IMR-90 (cell line): ENCODE measurements at regions not wholly inside any gene's neighbourhood (a gene's known extent, or its start where the extent isn't known, plus 50 kb on each side); places are given as distances from the start of the nearest gene placed in this dataset.

Experiments
- ATAC-seq: fragments of 200-7000 bp; cut with Tn5 transposase; 2 replicates; pipeline ENCODE4 v1.9.1; 2020; ENCODE audit warnings: low read depth, mild to moderate bottlenecking, moderate library complexity
- BruUV-seq: library from RNA; stranded (reverse); fragments of 400-500 nt; replicated peaks from 2 replicates; lab custom pipeline; 2021; lab: Mats Ljungman, UMichigan
- CTCF ChIA-PET: fragments of 300-600 bp; formaldehyde crosslinking; extraction: SDS; loops from one replicate; lab custom pipeline; 2021; ENCODE audit warnings: antibody characterized with exemption; lab: Yijun Ruan, JAX
- POLR2A ChIA-PET: fragments of 300-600 bp; sonication (Branson Sonifier 250); formaldehyde crosslinking; loops from one replicate; lab custom pipeline; 2022; ENCODE audit warnings: antibody characterized with exemption; ENCODE audit not compliant: unreplicated experiment; lab: Charles Lee
- DNase-seq: peaks from one replicate; pipeline ENCODE4 v3.0.0; 2013
- H2AFZ ChIP-seq: replicated peaks from 2 replicates; pipeline ENCODE3; 2013; ENCODE audit warnings: low read length, mild to moderate bottlenecking; ENCODE audit not compliant: poor library complexity
- H2AK5ac ChIP-seq: 2 replicates; pipeline ENCODE4 v1.6.1; 2013; ENCODE audit warnings: low read depth, low read length, inconsistent platforms
- H2AK9ac ChIP-seq: replicated peaks from 2 replicates; pipeline ENCODE3; 2013; ENCODE audit warnings: mild to moderate bottlenecking, low read depth, low read length, moderate library complexity; ENCODE audit not compliant: poor library complexity
- H2BK120ac ChIP-seq: 2 replicates; pipeline ENCODE4 v1.6.1; 2013; ENCODE audit warnings: low read depth, low read length, inconsistent platforms
- H2BK15ac ChIP-seq: 3 replicates; pipeline ENCODE4 v1.6.1; 2013; ENCODE audit warnings: low read depth, low read length, inconsistent platforms
- H2BK20ac ChIP-seq: 2 replicates; pipeline ENCODE4 v1.6.1; 2013; ENCODE audit warnings: low read depth, mild to moderate bottlenecking, inconsistent platforms, low read length, moderate library complexity
- H2BK5ac ChIP-seq: 2 replicates; pipeline ENCODE4 v1.6.1; 2013; ENCODE audit warnings: mild to moderate bottlenecking, low read depth, low read length, inconsistent platforms; ENCODE audit not compliant: poor library complexity, severe bottlenecking
- H3K14ac ChIP-seq: replicated peaks from 2 replicates; pipeline ENCODE4 v1.6.1; 2013; ENCODE audit warnings: low read depth, low read length, inconsistent platforms
- H3K18ac ChIP-seq: 2 replicates; pipeline ENCODE4 v1.6.1; 2013; ENCODE audit warnings: low read depth, low read length, control low read depth
- H3K23ac ChIP-seq: 2 replicates; pipeline ENCODE4 v1.6.1; 2013; ENCODE audit warnings: low read depth, low read length, inconsistent platforms
- H3K27ac ChIP-seq: 2 replicates; pipeline ENCODE4 v1.5.1; 2013; ENCODE audit warnings: mild to moderate bottlenecking, control low read depth, low read length; ENCODE audit not compliant: insufficient read depth
- H3K27me3 ChIP-seq: 2 replicates; pipeline ENCODE4 v1.6.1; 2013; ENCODE audit warnings: low read length; ENCODE audit not compliant: control insufficient read depth, insufficient read depth
- H3K36me3 ChIP-seq: 2 replicates; pipeline ENCODE4 v1.6.1; 2013; ENCODE audit warnings: low read length, mixed read lengths; ENCODE audit not compliant: control insufficient read depth, insufficient read depth
- H3K4ac ChIP-seq: 2 replicates; pipeline ENCODE4 v1.6.1; 2013; ENCODE audit warnings: low read depth, low read length, inconsistent platforms
- H3K4me1 ChIP-seq: 2 replicates; pipeline ENCODE4 v1.6.1; 2013; ENCODE audit warnings: low read length, mixed read lengths; ENCODE audit not compliant: control insufficient read depth, insufficient read depth
- H3K4me2 ChIP-seq: 2 replicates; pipeline ENCODE4 v1.6.1; 2013; ENCODE audit warnings: low read depth, mild to moderate bottlenecking, control low read depth, low read length, moderate library complexity
- H3K4me3 ChIP-seq: 2 replicates; pipeline ENCODE4 v1.5.1; 2013; ENCODE audit warnings: low read depth, mild to moderate bottlenecking, control low read depth, low read length, moderate library complexity; ENCODE audit not compliant: insufficient read depth
- H3K56ac ChIP-seq: 2 replicates; pipeline ENCODE4 v1.6.1; 2013; ENCODE audit warnings: low read length, inconsistent platforms; ENCODE audit not compliant: insufficient read depth; ENCODE audit errors: extremely low read depth
- H3K79me1 ChIP-seq, 2 experiments: 2 replicates each; pipeline ENCODE4 v1.6.1; 2013; ENCODE audit warnings: low read length in 2 of 2, inconsistent platforms in 1 of 2, low read depth in 1 of 2
- H3K9ac ChIP-seq: 2 replicates; pipeline ENCODE4 v1.6.1; 2013; ENCODE audit warnings: low read depth, low read length, control low read depth
- H3K9me1 ChIP-seq: 2 replicates; pipeline ENCODE4 v1.6.1; 2013; ENCODE audit warnings: low read length, inconsistent platforms; ENCODE audit not compliant: insufficient read depth
- H3K9me3 ChIP-seq: 2 replicates; pipeline ENCODE4 v1.6.1; 2013; ENCODE audit warnings: low read length; ENCODE audit not compliant: control insufficient read depth, insufficient read depth
- H4K20me1 ChIP-seq: 2 replicates; pipeline ENCODE4 v1.6.1; 2013; ENCODE audit warnings: low read length, inconsistent platforms; ENCODE audit not compliant: insufficient read depth
- H4K5ac ChIP-seq: 2 replicates; pipeline ENCODE4 v1.6.1; 2013; ENCODE audit warnings: mild to moderate bottlenecking, low read depth, low read length, control low read depth
- H4K8ac ChIP-seq, 2 experiments: 2 replicates each; pipeline ENCODE4 v1.6.1; 2013; ENCODE audit warnings: low read depth in 2 of 2, low read length in 2 of 2, control low read depth in 1 of 2, inconsistent platforms in 1 of 2
- H4K91ac ChIP-seq: 2 replicates; pipeline ENCODE4 v1.6.1; 2013; ENCODE audit warnings: low read depth, low read length, inconsistent platforms; ENCODE audit not compliant: insufficient read depth
- BHLHE40 ChIP-seq: fragments of 150-350 bp; IDR thresholded peaks from 2 replicates; pipeline ENCODE4 v1.6.1; 2016; ENCODE audit warnings: mild to moderate bottlenecking, low read depth, low read length
- CEBPB ChIP-seq: IDR thresholded peaks from 2 replicates; pipeline ENCODE4 v1.6.1; 2012; ENCODE audit warnings: low read depth, low read length, improper control_type of control experiment
- CHD1 ChIP-seq: IDR thresholded peaks from 2 replicates; pipeline ENCODE4 v1.6.1; 2012; ENCODE audit warnings: low read depth, low read length, improper control_type of control experiment
- CTCF ChIP-seq: conservative IDR thresholded peaks from 2 replicates; pipeline ENCODE4 v1.5.1; 2012; ENCODE audit warnings: mild to moderate bottlenecking, low read depth, low read length, improper control_type of control experiment
- ELK1 ChIP-seq: fragments of 150-350 bp; IDR thresholded peaks from 2 replicates; pipeline ENCODE4 v1.6.1; 2016; ENCODE audit warnings: low read depth, mild to moderate bottlenecking, low read length, moderate library complexity, borderline replicate concordance
- FOS ChIP-seq: fragments of 150-350 bp; IDR thresholded peaks from 2 replicates; pipeline ENCODE4 v1.6.1; 2016; ENCODE audit warnings: low read depth, low read length
- MAFK ChIP-seq: IDR thresholded peaks from 2 replicates; pipeline ENCODE4 v1.6.1; 2012; ENCODE audit warnings: low read depth, low read length, improper control_type of control experiment
- MAZ ChIP-seq: IDR thresholded peaks from 2 replicates; pipeline ENCODE4 v1.6.1; 2012; ENCODE audit warnings: low read depth, mild to moderate bottlenecking, low read length, improper control_type of control experiment, moderate library complexity, borderline replicate concordance
- MXI1 ChIP-seq: IDR thresholded peaks from 2 replicates; pipeline ENCODE4 v1.6.1; 2012; ENCODE audit warnings: low read depth, mild to moderate bottlenecking, low read length, moderate library complexity, borderline replicate concordance
- NFE2L2 ChIP-seq: fragments of 150-350 bp; IDR thresholded peaks from 2 replicates; pipeline ENCODE4 v1.6.1; 2016; ENCODE audit warnings: low read depth, mild to moderate bottlenecking, low read length
- POLR2A ChIP-seq: IDR thresholded peaks from 2 replicates; pipeline ENCODE4 v1.6.1; 2012; ENCODE audit warnings: mild to moderate bottlenecking, low read depth, low read length
- RAD21 ChIP-seq: IDR thresholded peaks from 2 replicates; pipeline ENCODE4 v1.6.1; 2012; ENCODE audit warnings: low read length, improper control_type of control experiment
- RCOR1 ChIP-seq: IDR thresholded peaks from 2 replicates; pipeline ENCODE4 v1.6.1; 2012; ENCODE audit warnings: mild to moderate bottlenecking, low read length, improper control_type of control experiment; ENCODE audit not compliant: insufficient replicate concordance
- RFX5 ChIP-seq: IDR thresholded peaks from 2 replicates; pipeline ENCODE4 v1.8.0; 2012; ENCODE audit warnings: low read depth, mild to moderate bottlenecking, low read length, moderate library complexity
- SMC3 ChIP-seq: fragments of 150-350 bp; IDR thresholded peaks from 2 replicates; pipeline ENCODE4 v1.6.1; 2016; ENCODE audit warnings: low read depth, mild to moderate bottlenecking, antibody characterized with exemption, low read length, moderate library complexity
- USF2 ChIP-seq: fragments of 150-350 bp; IDR thresholded peaks from 2 replicates; pipeline ENCODE4 v1.6.1; 2017; ENCODE audit warnings: mild to moderate bottlenecking, antibody characterized with exemption, low read length, low read depth
- whole genome bisulfite sequencing, 2 experiments: methylation state at CpG; one replicate each; pipeline versions ENCODE4 v1.1.5 to v1.1.7; 2013; ENCODE audit warnings: missing lambda C conversion rate in 2 of 2; ENCODE audit not compliant: insufficient read length in 1 of 2; ENCODE audit errors: extremely low coverage in 2 of 2; 5-methylcytosine and 5-hydroxymethylcytosine counted together
- dilution Hi-C: fragments of 300-500 bp; cut with HindIII; formaldehyde crosslinking; loops from one replicate; pipeline ENCODE4 v1.14.3; 2018; ENCODE audit warnings: low sequenced_read_pairs; ENCODE audit not compliant: unreplicated experiment
- in situ Hi-C: fragments of 300-500 bp; cut with MboI; formaldehyde crosslinking; loops from 3 replicates; pipeline ENCODE4 v1.14.3; 2019; ENCODE audit warnings: low sequenced_read_pairs, inconsistent platforms, mixed read lengths
- intact Hi-C: fragments of 100-400 bp; cut with micrococcal nuclease; formaldehyde crosslinking; loops from 2 replicates; pipeline ENCODE4 v1.10.0; 2022

- H2BK20ac ChIP-seq, result no peak overlapping the region
- no peak overlapping the region for H2BK15ac ChIP-seq
- ChIA-PET POLR2A (no interaction called here), CTCF (no interaction called here)
- no peaks in the 10 kb centered on the region for H3K4me1 ChIP-seq
- TF ChIP-seq MXI1 (no peak), RFX5 (no peak), FOS (no peak), RAD21 (no peak), MAFK (no peak), POLR2A (no peak), SMC3 (no peak), MAZ (no peak), CEBPB (no peak), RCOR1 (no peak), CTCF (no peak), USF2 (no peak), ELK1 (no peak), CHD1 (no peak), BHLHE40 (no peak), NFE2L2 (no peak)
- dilution Hi-C loops (no loop called here), intact Hi-C loops (no loop called here), in situ Hi-C loops (no loop called here)
- H3K56ac ChIP-seq, result no peak overlapping the region
- 46% methylated on average over 8 of the region's 14 CpGs; no CpG with 5 or more reads in 1 of the 2 experiments for WGBS, 2 experiments
- H2BK5ac ChIP-seq, result no peak overlapping the region
- ATAC-seq (no peak), DNase-seq (no peak)
- H4K91ac ChIP-seq, result no peak overlapping the region
- no peak overlapping the region for H3K23ac ChIP-seq
- H2AK5ac ChIP-seq, result no peak overlapping the region
- H4K8ac ChIP-seq, result no peak overlapping the region
- no peaks in the 10 kb centered on the region; the same call in 1 of the 2 replicates for H3K27me3 ChIP-seq
- no peaks in the 10 kb centered on the region for H3K79me1 ChIP-seq
- no peak overlapping the region for H3K4ac ChIP-seq
- no peaks in the 10 kb centered on the region for H3K36me3 ChIP-seq
- no peaks in the 10 kb centered on the region for H4K20me1 ChIP-seq
- H3K18ac ChIP-seq, result no peak overlapping the region
- no peak overlapping the region for H4K5ac ChIP-seq
- no peak overlapping the region for H2BK120ac ChIP-seq
- no peak overlapping the region for H3K27ac ChIP-seq
- BruUV-seq, result no TSS peak
- H2AK9ac ChIP-seq, result no peak overlapping the region
- H2AFZ ChIP-seq, result peak overlapping the region; percentile 58
- no peak overlapping the region for H3K14ac ChIP-seq
- H3K9me1 ChIP-seq, result no peaks in the 10 kb centered on the region
- no peak overlapping the region for H3K9ac ChIP-seq
- no peak overlapping the region for H3K4me3 ChIP-seq
- no peak overlapping the region for H3K4me2 ChIP-seq
- no peaks in the 10 kb centered on the region for H3K9me3 ChIP-seq
These were observed 125.1 kb upstream of the GRIP1 start for GRCh38 chr12:66803930-66804329.
